GM23338 (cell line): ENCODE measurements at regions not wholly inside any gene's neighbourhood (a gene's known extent, or its start where the extent isn't known, plus 50 kb on each side); places are given as distances from the start of the nearest gene placed in this dataset.

Experiments used
- ATAC-seq: fragments of 200-7000 bp; cut with Tn5 transposase; 3 replicates; pipeline ENCODE4 v1.9.1; 2020
- DNase-seq: peaks from one replicate; pipeline ENCODE4 v3.0.0-alpha.2; 2015; ENCODE audit warnings: low spot score
- H2AFZ ChIP-seq: fragments of 200-600 bp; sonication (generic); 2 replicates; pipeline ENCODE4 v1.8.0; 2016; ENCODE audit warnings: antibody characterized with exemption, mild to moderate bottlenecking, moderate library complexity
- H3F3A ChIP-seq: fragments of 200-600 bp; sonication (generic); replicated peaks from 2 replicates; pipeline ENCODE4 v1.8.0; 2017; ENCODE audit warnings: antibody characterized with exemption, mixed run types, low read depth
- H3K27ac ChIP-seq: fragments of 200-600 bp; sonication (generic); 2 replicates; pipeline ENCODE4 v1.6.1; 2016; ENCODE audit warnings: low read depth
- H3K27me3 ChIP-seq: fragments of 200-600 bp; sonication (generic); 2 replicates; pipeline ENCODE4 v1.8.0; 2016; ENCODE audit warnings: mild to moderate bottlenecking, mixed run types, moderate library complexity; ENCODE audit not compliant: insufficient read depth
- H3K36me3 ChIP-seq: fragments of 200-600 bp; sonication (generic); 2 replicates; pipeline ENCODE4 v1.8.0; 2016; ENCODE audit warnings: mild to moderate bottlenecking; ENCODE audit not compliant: insufficient read depth
- H3K4me1 ChIP-seq: fragments of 200-600 bp; sonication (generic); 2 replicates; pipeline ENCODE4 v1.8.0; 2016; ENCODE audit warnings: mild to moderate bottlenecking, moderate library complexity; ENCODE audit not compliant: insufficient read depth
- H3K4me2 ChIP-seq: fragments of 200-600 bp; sonication (generic); 2 replicates; pipeline ENCODE4 v1.7.1; 2017; ENCODE audit warnings: mixed run types
- H3K4me3 ChIP-seq: fragments of 200-600 bp; sonication (generic); 2 replicates; pipeline ENCODE4 v1.6.1; 2016; ENCODE audit warnings: mixed run types
- H3K79me2 ChIP-seq: fragments of 200-600 bp; sonication (generic); replicated peaks from 2 replicates; pipeline ENCODE4 v1.8.0; 2017; ENCODE audit warnings: mild to moderate bottlenecking; ENCODE audit not compliant: insufficient read depth
- H3K9me2 ChIP-seq: fragments of 200-600 bp; sonication (generic); 2 replicates; pipeline ENCODE4 v1.8.0; 2017; ENCODE audit not compliant: insufficient read depth
- H4K20me1 ChIP-seq: fragments of 200-600 bp; sonication (generic); replicated peaks from 2 replicates; pipeline ENCODE4 v1.8.0; 2017; ENCODE audit warnings: mild to moderate bottlenecking; ENCODE audit not compliant: insufficient read depth
- H3K27ac Mint-ChIP-seq: 2 replicates; pipeline ENCODE4 v1.8.0; 2020; ENCODE audit warnings: inconsistent platforms, mild to moderate bottlenecking, moderate library complexity, mixed read lengths
- H3K27me3 Mint-ChIP-seq: 3 replicates; pipeline ENCODE4 v1.8.0; 2022; ENCODE audit warnings: low read depth, mild to moderate bottlenecking, moderate library complexity, mixed read lengths, inconsistent platforms; ENCODE audit not compliant: insufficient read depth, poor library complexity
- H3K36me3 Mint-ChIP-seq: 3 replicates; pipeline ENCODE4 v1.8.0; 2021; ENCODE audit warnings: low read depth, mild to moderate bottlenecking, inconsistent platforms, moderate library complexity, mixed read lengths
- H3K4me1 Mint-ChIP-seq: 3 replicates; pipeline ENCODE4 v1.8.0; 2020; ENCODE audit warnings: mild to moderate bottlenecking, inconsistent platforms, mixed read lengths
- H3K4me3 Mint-ChIP-seq: 3 replicates; pipeline ENCODE4 v1.8.0; 2021; ENCODE audit warnings: moderate library complexity, mild to moderate bottlenecking, inconsistent platforms, mixed read lengths
- H3K9me3 Mint-ChIP-seq: 3 replicates; pipeline ENCODE4 v1.8.0; 2020; ENCODE audit warnings: moderate library complexity, mild to moderate bottlenecking, inconsistent platforms, mixed read lengths
- CREB1 ChIP-seq: fragments of 250-450 bp; sonication (Bioruptor Pico); IDR thresholded peaks from 2 replicates; pipeline ENCODE4 v1.5.0; 2020; ENCODE audit warnings: low read depth, mild to moderate bottlenecking, moderate library complexity
- CTCF ChIP-seq, 2 experiments: fragments of 200-600 bp in 1 of 2; sonication (generic) in 1 of 2; conservative IDR thresholded peaks; 2 replicates each; pipeline versions ENCODE4 v1.5.1 to v1.6.1; 2016 to 2017; ENCODE audit warnings: antibody characterized with exemption in 2 of 2, low read depth in 2 of 2, mild to moderate bottlenecking in 2 of 2, moderate library complexity in 1 of 2
- EZH2phosphoT487 ChIP-seq: fragments of 200-600 bp; sonication (generic); IDR thresholded peaks from one replicate; pipeline ENCODE4 v1.8.1; 2018; ENCODE audit warnings: antibody characterized with exemption; ENCODE audit not compliant: unreplicated experiment
- JUNB ChIP-seq: IDR thresholded peaks from one replicate; pipeline ENCODE4 v1.6.1; 2016; ENCODE audit warnings: antibody characterized with exemption; ENCODE audit not compliant: unreplicated experiment
- POLR2AphosphoS5 ChIP-seq: IDR thresholded peaks from 2 replicates; pipeline ENCODE4 v1.6.1; 2016; ENCODE audit warnings: antibody characterized with exemption, low read depth
- REST ChIP-seq: IDR thresholded peaks from one replicate; pipeline ENCODE4 v1.6.1; 2018; ENCODE audit warnings: antibody characterized with exemption; ENCODE audit not compliant: unreplicated experiment
- STAT1 ChIP-seq: IDR thresholded peaks from one replicate; pipeline ENCODE4 v1.6.1; 2016; ENCODE audit warnings: antibody characterized with exemption; ENCODE audit not compliant: unreplicated experiment
- ZNF462 ChIP-seq: fragments of 250-450 bp; sonication (Bioruptor Pico); IDR thresholded peaks from 2 replicates; pipeline ENCODE4 v1.5.0; 2020; ENCODE audit warnings: mild to moderate bottlenecking, moderate library complexity

- TF ChIP-seq ZNF462 (CRISPR knock-in tag) (no peak), REST (no peak)
Measured at GRCh38 chr12:115763376-115763775, 514.1 kb downstream of the MED13L start (continued).

- no peak overlapping the region for H3K4me3 ChIP-seq
- H2AFZ ChIP-seq = no peak overlapping the region
- H3K79me2 ChIP-seq = no peaks in the 10 kb centered on the region
- H3K27ac ChIP-seq = no peak overlapping the region
- Mint-ChIP-seq H3K4me1 (no peaks in the 10 kb centered on the region; the same call in 2 of the 3 replicates), H3K27ac (no peak overlapping the region), H3K27me3 (peaks cover 1% of the 10 kb centered on the region), H3K9me3 (no peaks in the 10 kb centered on the region; the same call in 2 of the 3 replicates), H3K36me3 (no peaks in the 10 kb centered on the region), H3K4me3 (no peak overlapping the region)
- H3F3A ChIP-seq = no peaks in the 10 kb centered on the region
- ATAC-seq = no peak
- no peaks in the 10 kb centered on the region for H3K27me3 ChIP-seq
- H4K20me1 ChIP-seq = no peaks in the 10 kb centered on the region
- no peaks in the 10 kb centered on the region for H3K4me1 ChIP-seq
- no peak for DNase-seq
- H3K36me3 ChIP-seq = no peaks in the 10 kb centered on the region
- 0 out of 2 replicates have a peak, but pooled peaks cover 9% of the 10 kb centered on the region for H3K9me2 ChIP-seq
- no peak overlapping the region for H3K4me2 ChIP-seq
- TF ChIP-seq REST (no peak), CREB1 (CRISPR knock-in tag) (no peak), JUNB (no peak), EZH2phosphoT487 (no peak), POLR2AphosphoS5 (no peak), STAT1 (no peak), CTCF (conservative IDR thresholded peaks at IDR 0.05; ENCODE audit: low read depth in 2 of 2) (no peak)
Measured at GRCh38 chr12:115762936-115763335, 514.6 kb downstream of the MED13L start.
